Neural cell (in vitro differentiated cells): ENCODE measurements at regions not wholly inside any gene's neighbourhood (a gene's known extent, or its start where the extent isn't known, plus 50 kb on each side); places are given as distances from the start of the nearest gene placed in this dataset.
"Not testable (repeated sequence)": the region's sequence is repeated elsewhere in the genome, so short reads cannot be mapped to it uniquely, and the experiment has no call there.

Experiments
- H2AFZ ChIP-seq: fragments of 200-600, 300-800 bp; sonication (generic), shearing (Covaris generic); 2 replicates; pipeline ENCODE4 v1.6.0; 2014; ENCODE audit warnings: low read depth, mild to moderate bottlenecking, antibody characterized with exemption, low read length, moderate library complexity
- H3F3A ChIP-seq: fragments of 200-600 bp; shearing (Covaris generic); 2 replicates; pipeline ENCODE4 v1.6.1; 2016; ENCODE audit warnings: mild to moderate bottlenecking, moderate library complexity, mixed read lengths, antibody characterized with exemption, low read length; ENCODE audit not compliant: insufficient read depth, poor library complexity, severe bottlenecking
- H3K27ac ChIP-seq: fragments of 200-600, 300-800 bp; sonication (generic), shearing (Covaris generic); 2 replicates; pipeline ENCODE4 v1.5.1; 2014; ENCODE audit warnings: mild to moderate bottlenecking, low read length, moderate library complexity
- H3K27me3 ChIP-seq: fragments of 300-800, 200-600 bp; sonication (generic), shearing (Covaris generic); 2 replicates; pipeline ENCODE4 v1.6.0; 2014; ENCODE audit warnings: mild to moderate bottlenecking, low read depth, low read length, moderate library complexity; ENCODE audit not compliant: insufficient read depth
- H3K36me3 ChIP-seq: fragments of 300-800, 200-600 bp; sonication (generic), shearing (Covaris generic); 2 replicates; pipeline ENCODE4 v1.5.1; 2014; ENCODE audit warnings: mild to moderate bottlenecking, antibody characterized with exemption, low read length, moderate library complexity; ENCODE audit not compliant: insufficient read depth
- H3K4me2 ChIP-seq: fragments of 300-800, 200-600 bp; sonication (generic), shearing (Covaris generic); 2 replicates; pipeline ENCODE4 v1.6.0; 2014; ENCODE audit warnings: mild to moderate bottlenecking, low read length
- H3K4me3 ChIP-seq: fragments of 300-800, 200-600 bp; sonication (generic), shearing (Covaris generic); 2 replicates; pipeline ENCODE4 v1.5.1; 2014; ENCODE audit warnings: mild to moderate bottlenecking, low read length, moderate library complexity
- H3K79me2 ChIP-seq: fragments of 200-600 bp; shearing (Covaris generic); replicated peaks from 2 replicates; pipeline ENCODE4 v1.6.0; 2014; ENCODE audit warnings: mild to moderate bottlenecking, low read length, moderate library complexity; ENCODE audit not compliant: insufficient read depth
- H3K9ac ChIP-seq: fragments of 300-800, 200-600 bp; sonication (generic), shearing (Covaris generic); 2 replicates; pipeline ENCODE4 v1.6.1; 2016; ENCODE audit warnings: mild to moderate bottlenecking, low read length, mixed read lengths
- H3K9me2 ChIP-seq: fragments of 200-600 bp; shearing (Covaris generic); 2 replicates; pipeline ENCODE4 v1.6.1; 2016; ENCODE audit warnings: mild to moderate bottlenecking, low read length, mixed read lengths; ENCODE audit not compliant: insufficient read depth
- H3K9me3 ChIP-seq: fragments of 200-600, 300-800 bp; sonication (generic), shearing (Covaris generic); 2 replicates; pipeline ENCODE4 v1.6.1; 2016; ENCODE audit warnings: mild to moderate bottlenecking, mixed run types, low read length, moderate library complexity, mixed read lengths
- H4K20me1 ChIP-seq: fragments of 200-600 bp; shearing (Covaris generic); 2 replicates; pipeline ENCODE4 v1.6.1; 2016; ENCODE audit warnings: mild to moderate bottlenecking, mixed run types; ENCODE audit not compliant: insufficient read depth
- EP300 ChIP-seq: fragments of 450-650 bp; conservative IDR thresholded peaks from 2 replicates; pipeline ENCODE4 v1.6.1; 2014; ENCODE audit warnings: antibody characterized with exemption, mild to moderate bottlenecking, moderate library complexity; ENCODE audit not compliant: poor library complexity, severe bottlenecking
- EZH2 ChIP-seq: fragments of 200-600, 300-800 bp; shearing (Covaris generic), sonication (generic); IDR thresholded peaks from 2 replicates; pipeline ENCODE4 v1.6.1; 2014; ENCODE audit warnings: antibody characterized with exemption, low read length, borderline replicate concordance, mild to moderate bottlenecking; ENCODE audit not compliant: insufficient read depth, poor library complexity, severe bottlenecking
- MXI1 ChIP-seq: fragments of 450-650 bp; conservative IDR thresholded peaks from 2 replicates; pipeline ENCODE4 v1.6.1; 2014; ENCODE audit warnings: antibody characterized with exemption, mild to moderate bottlenecking; ENCODE audit not compliant: poor library complexity, severe bottlenecking
- POLR2AphosphoS5 ChIP-seq: IDR thresholded peaks from 2 replicates; pipeline ENCODE4 v1.6.1; 2012
- RAD21 ChIP-seq: fragments of 450-650 bp; conservative IDR thresholded peaks from 2 replicates; pipeline ENCODE4 v1.6.1; 2014; ENCODE audit warnings: antibody characterized with exemption, mild to moderate bottlenecking, moderate library complexity
- SMC3 ChIP-seq: fragments of 450-650 bp; conservative IDR thresholded peaks from 2 replicates; pipeline ENCODE4 v1.6.1; 2014; ENCODE audit warnings: antibody characterized with exemption, mild to moderate bottlenecking, moderate library complexity; ENCODE audit not compliant: poor library complexity
- TAF1 ChIP-seq: IDR thresholded peaks from 2 replicates; pipeline ENCODE4 v1.6.1; 2012; ENCODE audit warnings: low read depth
- TF ChIP-seq, protein P1 (sequence below): IDR thresholded peaks from 2 replicates; pipeline ENCODE4 v1.6.1; 2012; ENCODE audit warnings: borderline replicate concordance
- TF ChIP-seq, protein P2 (sequence below): fragments of 450-650 bp; IDR thresholded peaks from 2 replicates; pipeline ENCODE4 v1.5.1; 2014; ENCODE audit warnings: antibody characterized with exemption, mild to moderate bottlenecking, moderate library complexity; ENCODE audit not compliant: poor library complexity, severe bottlenecking

DNA sequence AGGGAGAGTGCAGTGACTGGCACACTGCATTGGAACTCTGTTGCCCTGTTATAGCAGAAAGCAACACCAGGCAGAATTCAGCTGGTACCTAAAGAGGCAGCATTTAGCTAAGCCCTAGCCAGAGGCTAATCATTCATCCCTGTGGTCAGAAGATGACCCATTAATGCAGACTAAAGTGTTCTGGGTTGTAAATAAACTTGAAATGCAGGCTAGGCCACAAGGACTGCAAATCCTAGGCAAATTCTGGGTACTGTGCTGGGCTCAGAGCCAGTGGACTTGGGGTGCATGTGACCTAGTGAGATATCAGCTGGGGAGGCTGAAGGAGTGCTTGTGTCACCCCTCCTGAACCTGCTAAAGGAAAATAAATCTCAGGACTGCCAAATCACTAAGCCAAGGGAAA is 91.2 kb downstream of the LPAR4 start:
- Histone ChIP-seq H3K36me3 (no peaks in the 10 kb centered on the region), H3F3A (no peaks in the 10 kb centered on the region), H3K4me2 (no peak overlapping the region), H3K4me3 (no peak overlapping the region), H3K9me2 (no peaks in the 10 kb centered on the region), H4K20me1 (no peaks in the 10 kb centered on the region), H3K9me3 (no peaks in the 10 kb centered on the region), H3K9ac (no peak overlapping the region), H3K27me3 (no peaks in the 10 kb centered on the region), H3K79me2 (no peaks in the 10 kb centered on the region), H2AFZ (no peak overlapping the region), H3K27ac (no peak overlapping the region)
- TF ChIP-seq RAD21, result no peak
- TF ChIP-seq, protein P1, sequence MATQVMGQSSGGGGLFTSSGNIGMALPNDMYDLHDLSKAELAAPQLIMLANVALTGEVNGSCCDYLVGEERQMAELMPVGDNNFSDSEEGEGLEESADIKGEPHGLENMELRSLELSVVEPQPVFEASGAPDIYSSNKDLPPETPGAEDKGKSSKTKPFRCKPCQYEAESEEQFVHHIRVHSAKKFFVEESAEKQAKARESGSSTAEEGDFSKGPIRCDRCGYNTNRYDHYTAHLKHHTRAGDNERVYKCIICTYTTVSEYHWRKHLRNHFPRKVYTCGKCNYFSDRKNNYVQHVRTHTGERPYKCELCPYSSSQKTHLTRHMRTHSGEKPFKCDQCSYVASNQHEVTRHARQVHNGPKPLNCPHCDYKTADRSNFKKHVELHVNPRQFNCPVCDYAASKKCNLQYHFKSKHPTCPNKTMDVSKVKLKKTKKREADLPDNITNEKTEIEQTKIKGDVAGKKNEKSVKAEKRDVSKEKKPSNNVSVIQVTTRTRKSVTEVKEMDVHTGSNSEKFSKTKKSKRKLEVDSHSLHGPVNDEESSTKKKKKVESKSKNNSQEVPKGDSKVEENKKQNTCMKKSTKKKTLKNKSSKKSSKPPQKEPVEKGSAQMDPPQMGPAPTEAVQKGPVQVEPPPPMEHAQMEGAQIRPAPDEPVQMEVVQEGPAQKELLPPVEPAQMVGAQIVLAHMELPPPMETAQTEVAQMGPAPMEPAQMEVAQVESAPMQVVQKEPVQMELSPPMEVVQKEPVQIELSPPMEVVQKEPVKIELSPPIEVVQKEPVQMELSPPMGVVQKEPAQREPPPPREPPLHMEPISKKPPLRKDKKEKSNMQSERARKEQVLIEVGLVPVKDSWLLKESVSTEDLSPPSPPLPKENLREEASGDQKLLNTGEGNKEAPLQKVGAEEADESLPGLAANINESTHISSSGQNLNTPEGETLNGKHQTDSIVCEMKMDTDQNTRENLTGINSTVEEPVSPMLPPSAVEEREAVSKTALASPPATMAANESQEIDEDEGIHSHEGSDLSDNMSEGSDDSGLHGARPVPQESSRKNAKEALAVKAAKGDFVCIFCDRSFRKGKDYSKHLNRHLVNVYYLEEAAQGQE, result no peak
- no peak for TF ChIP-seq SMC3
- no peak for TF ChIP-seq EP300
- no peak for TF ChIP-seq EZH2
- TF ChIP-seq MXI1, result no peak
- no peak for TF ChIP-seq POLR2AphosphoS5
- TF ChIP-seq TAF1, result no peak
- TF ChIP-seq, protein P2, sequence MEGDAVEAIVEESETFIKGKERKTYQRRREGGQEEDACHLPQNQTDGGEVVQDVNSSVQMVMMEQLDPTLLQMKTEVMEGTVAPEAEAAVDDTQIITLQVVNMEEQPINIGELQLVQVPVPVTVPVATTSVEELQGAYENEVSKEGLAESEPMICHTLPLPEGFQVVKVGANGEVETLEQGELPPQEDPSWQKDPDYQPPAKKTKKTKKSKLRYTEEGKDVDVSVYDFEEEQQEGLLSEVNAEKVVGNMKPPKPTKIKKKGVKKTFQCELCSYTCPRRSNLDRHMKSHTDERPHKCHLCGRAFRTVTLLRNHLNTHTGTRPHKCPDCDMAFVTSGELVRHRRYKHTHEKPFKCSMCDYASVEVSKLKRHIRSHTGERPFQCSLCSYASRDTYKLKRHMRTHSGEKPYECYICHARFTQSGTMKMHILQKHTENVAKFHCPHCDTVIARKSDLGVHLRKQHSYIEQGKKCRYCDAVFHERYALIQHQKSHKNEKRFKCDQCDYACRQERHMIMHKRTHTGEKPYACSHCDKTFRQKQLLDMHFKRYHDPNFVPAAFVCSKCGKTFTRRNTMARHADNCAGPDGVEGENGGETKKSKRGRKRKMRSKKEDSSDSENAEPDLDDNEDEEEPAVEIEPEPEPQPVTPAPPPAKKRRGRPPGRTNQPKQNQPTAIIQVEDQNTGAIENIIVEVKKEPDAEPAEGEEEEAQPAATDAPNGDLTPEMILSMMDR, result no peak

DNA sequence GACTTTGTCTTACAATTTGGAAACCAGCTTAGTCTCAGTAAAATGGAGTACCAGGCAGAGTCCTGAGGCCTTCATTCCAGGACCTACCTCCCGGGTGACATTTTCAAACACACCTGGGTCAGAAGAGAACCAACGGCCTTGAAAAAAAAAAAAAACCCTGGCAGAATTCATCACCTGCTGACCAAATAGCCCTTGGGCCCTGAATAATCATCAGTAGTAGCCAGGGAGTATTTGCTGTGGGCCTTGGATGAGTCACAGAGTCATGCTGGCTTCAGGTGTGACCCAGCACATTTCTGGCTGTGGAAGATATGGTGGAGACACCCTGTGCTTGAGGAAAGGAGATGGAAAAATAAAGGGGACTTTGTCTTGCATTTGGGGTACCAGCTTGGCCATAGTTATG is 92.2 kb downstream of the LPAR4 start:
- H3F3A ChIP-seq, result no peaks in the 10 kb centered on the region
- no peaks in the 10 kb centered on the region for H4K20me1 ChIP-seq
- H3K36me3 ChIP-seq, result no peaks in the 10 kb centered on the region
- no peaks in the 10 kb centered on the region for H3K27me3 ChIP-seq
- H3K79me2 ChIP-seq, result no peaks in the 10 kb centered on the region
- H3K9me2 ChIP-seq, result no peaks in the 10 kb centered on the region
- H3K4me2 ChIP-seq, result no peak overlapping the region
- H2AFZ ChIP-seq, result no peak overlapping the region
- H3K9me3 ChIP-seq, result no peaks in the 10 kb centered on the region
- H3K9ac ChIP-seq, result no peak overlapping the region
- H3K27ac ChIP-seq, result no peak overlapping the region
- H3K4me3 ChIP-seq, result no peak overlapping the region
- no peak for TF ChIP-seq EP300
- TF ChIP-seq EZH2, result no peak
- TF ChIP-seq, protein P2, result no peak
- no peak for TF ChIP-seq POLR2AphosphoS5
- TF ChIP-seq, protein P1, result no peak
- no peak for TF ChIP-seq TAF1
- no peak for TF ChIP-seq SMC3
- TF ChIP-seq RAD21, result no peak
- no peak for TF ChIP-seq MXI1

DNA sequence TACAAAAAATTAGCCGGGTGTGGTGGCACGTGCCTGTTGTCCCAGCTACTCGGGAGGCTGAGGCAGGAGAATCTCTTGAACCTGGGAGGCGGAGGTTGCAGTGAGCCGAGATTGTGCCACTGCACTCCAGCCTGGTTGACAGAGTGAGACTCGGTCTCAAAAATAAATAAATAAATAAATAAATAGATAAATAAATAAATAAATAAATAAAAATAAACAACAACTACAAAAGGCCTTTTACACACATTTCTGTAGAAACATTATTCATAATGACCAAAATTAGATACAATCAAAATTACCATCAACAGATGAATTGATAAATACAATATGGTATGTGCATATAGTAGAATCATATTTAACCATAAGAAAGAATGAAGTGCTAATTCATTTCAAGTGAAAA is 96.7 kb downstream of the LPAR4 start:
- not testable (repeated sequence) for H4K20me1 ChIP-seq, H3K9me2 ChIP-seq, H3K79me2 ChIP-seq, H3K4me3 ChIP-seq, H3K4me2 ChIP-seq, H3F3A ChIP-seq, H3K9me3 ChIP-seq, H3K27ac ChIP-seq, H3K27me3 ChIP-seq, H2AFZ ChIP-seq, H3K9ac ChIP-seq, H3K36me3 ChIP-seq
